H9 (cell line): ENCODE measurements at regions not wholly inside any gene's neighbourhood (a gene's known extent, or its start where the extent isn't known, plus 50 kb on each side); places are given as distances from the start of the nearest gene placed in this dataset.

Experiments
- DNase-seq: peaks from one replicate; pipeline ENCODE4 v3.0.0-alpha.2; 2017
- H2AFZ ChIP-seq: one replicate; pipeline ENCODE4 v1.6.1; 2013; ENCODE audit warnings: mild to moderate bottlenecking, low read length, control low read depth, moderate library complexity
- H2AK5ac ChIP-seq: 2 replicates; pipeline ENCODE4 v1.6.1; 2013; ENCODE audit warnings: low read length, control low read depth, mixed read lengths; ENCODE audit not compliant: insufficient read length
- H2BK120ac ChIP-seq: one replicate; pipeline ENCODE4 v1.6.1; 2013; ENCODE audit warnings: low read depth, mild to moderate bottlenecking, low read length, control low read depth, inconsistent platforms; ENCODE audit not compliant: poor library complexity, severe bottlenecking
- H2BK12ac ChIP-seq: 2 replicates; pipeline ENCODE4 v1.6.1; 2013; ENCODE audit warnings: low read length, control low read depth, mixed read lengths, low read depth; ENCODE audit not compliant: insufficient read length
- H2BK15ac ChIP-seq: 2 replicates; pipeline ENCODE4 v1.6.1; 2013; ENCODE audit warnings: low read depth, low read length, control low read depth
- H2BK20ac ChIP-seq: one replicate; pipeline ENCODE4 v1.6.1; 2013; ENCODE audit warnings: low read depth, mild to moderate bottlenecking, low read length, control low read depth, inconsistent platforms; ENCODE audit not compliant: poor library complexity, severe bottlenecking
- H2BK5ac ChIP-seq: 2 replicates; pipeline ENCODE4 v1.6.1; 2013; ENCODE audit warnings: low read length, control low read depth, mixed read lengths; ENCODE audit not compliant: insufficient read length
- H3K14ac ChIP-seq: 2 replicates; pipeline ENCODE4 v1.6.1; 2013; ENCODE audit warnings: low read length, control low read depth; ENCODE audit not compliant: insufficient read depth
- H3K18ac ChIP-seq: 2 replicates; pipeline ENCODE4 v1.6.1; 2013; ENCODE audit warnings: low read depth, mild to moderate bottlenecking, mixed read lengths, low read length, control low read depth; ENCODE audit not compliant: insufficient read length
- H3K23ac ChIP-seq: 2 replicates; pipeline ENCODE4 v1.6.1; 2013; ENCODE audit warnings: low read length, control low read depth, mixed read lengths, low read depth; ENCODE audit not compliant: insufficient read length
- H3K23me2 ChIP-seq: 2 replicates; pipeline ENCODE4 v1.6.1; 2013; ENCODE audit warnings: low read depth, mild to moderate bottlenecking, mixed read lengths, low read length, control low read depth; ENCODE audit not compliant: insufficient read length, poor library complexity, severe bottlenecking
- H3K27ac ChIP-seq: 2 replicates; pipeline ENCODE4 v1.5.1; 2013; ENCODE audit warnings: low read length, control low read depth, mixed read lengths, low read depth; ENCODE audit not compliant: insufficient read length
- H3K27me3 ChIP-seq: 2 replicates; pipeline ENCODE4 v1.6.1; 2013; ENCODE audit warnings: low read length, control low read depth, inconsistent platforms; ENCODE audit not compliant: insufficient read depth
- H3K4ac ChIP-seq: 2 replicates; pipeline ENCODE4 v1.6.1; 2013; ENCODE audit warnings: low read depth, mild to moderate bottlenecking, control low read depth, inconsistent platforms, low read length, moderate library complexity
- H3K4me1 ChIP-seq: 2 replicates; pipeline ENCODE4 v1.6.1; 2013; ENCODE audit warnings: low read length, control low read depth, inconsistent platforms; ENCODE audit not compliant: insufficient read depth
- H3K4me2 ChIP-seq: 2 replicates; pipeline ENCODE4 v1.6.1; 2013; ENCODE audit warnings: low read length, control low read depth, mixed read lengths; ENCODE audit not compliant: insufficient read length, insufficient read depth
- H3K56ac ChIP-seq: 2 replicates; pipeline ENCODE4 v1.6.1; 2013; ENCODE audit warnings: low read depth, mild to moderate bottlenecking, mixed read lengths, low read length, control low read depth; ENCODE audit not compliant: insufficient read length
- H3K79me1 ChIP-seq: 2 replicates; pipeline ENCODE4 v1.6.1; 2013; ENCODE audit warnings: low read depth, mild to moderate bottlenecking, moderate library complexity, low read length, control low read depth, inconsistent platforms; ENCODE audit not compliant: insufficient read depth, poor library complexity, severe bottlenecking
- H3K79me2 ChIP-seq: 2 replicates; pipeline ENCODE4 v1.6.1; 2013; ENCODE audit warnings: low read length, control low read depth, inconsistent platforms; ENCODE audit not compliant: insufficient read depth
- H3K9ac ChIP-seq: 2 replicates; pipeline ENCODE4 v1.6.1; 2013; ENCODE audit warnings: low read length, control low read depth, mixed read lengths; ENCODE audit not compliant: insufficient read length; ENCODE audit errors: extremely low read depth
- H3K9me3 ChIP-seq: one replicate; pipeline ENCODE4 v1.6.1; 2013; ENCODE audit warnings: low read depth, low read length, inconsistent platforms; ENCODE audit not compliant: control insufficient read depth
- H3T11ph ChIP-seq: one replicate; pipeline ENCODE4 v1.6.1; 2013; ENCODE audit warnings: mild to moderate bottlenecking, low read length, control low read depth, inconsistent platforms
- H4K20me1 ChIP-seq: one replicate; pipeline ENCODE4 v1.6.1; 2013; ENCODE audit not compliant: control insufficient read depth, insufficient read length, insufficient read depth
- H4K5ac ChIP-seq: 2 replicates; pipeline ENCODE4 v1.6.1; 2013; ENCODE audit warnings: low read depth, mild to moderate bottlenecking, mixed read lengths, low read length, control low read depth; ENCODE audit not compliant: insufficient read length
- H4K8ac ChIP-seq: replicated peaks from 2 replicates; pipeline ENCODE4 v1.6.1; 2013; ENCODE audit warnings: low read length, control low read depth, mixed read lengths, low read depth; ENCODE audit not compliant: insufficient read length
- H4K91ac ChIP-seq: 2 replicates; pipeline ENCODE4 v1.6.1; 2013; ENCODE audit warnings: low read depth, mild to moderate bottlenecking, moderate library complexity, mixed read lengths, low read length, control low read depth; ENCODE audit not compliant: insufficient read length
- H3K27ac Mint-ChIP-seq, 3 experiments: 2 replicates in 2 of 3; 3 replicates in 1 of 3; pipeline ENCODE4 v1.8.0; 2020 to 2021; ENCODE audit warnings: mixed read lengths in 3 of 3, mild to moderate bottlenecking in 1 of 3, moderate library complexity in 1 of 3
- H3K27me3 Mint-ChIP-seq: 2 replicates; pipeline ENCODE4 v1.8.0; 2021; ENCODE audit warnings: low read depth, mild to moderate bottlenecking, moderate library complexity, mixed read lengths
- H3K36me3 Mint-ChIP-seq, 3 experiments: 2 replicates in 2 of 3; 3 replicates in 1 of 3; pipeline ENCODE4 v1.8.0; 2020 to 2021; ENCODE audit warnings: low read depth in 3 of 3, mixed read lengths in 3 of 3; ENCODE audit not compliant: insufficient read depth in 1 of 3
- H3K4me1 Mint-ChIP-seq, 2 experiments: 2 replicates each; pipeline ENCODE4 v1.8.0; 2020; ENCODE audit warnings: mixed read lengths in 2 of 2
- H3K4me3 Mint-ChIP-seq, 2 experiments: 2 replicates in 1 of 2; 3 replicates in 1 of 2; pipeline ENCODE4 v1.8.0; 2020 to 2021; ENCODE audit warnings: mild to moderate bottlenecking in 2 of 2, mixed read lengths in 2 of 2, moderate library complexity in 1 of 2
- H3K9me3 Mint-ChIP-seq, 2 experiments: 2 replicates in 1 of 2; 3 replicates in 1 of 2; pipeline ENCODE4 v1.8.0; 2020; ENCODE audit warnings: mild to moderate bottlenecking in 2 of 2, mixed read lengths in 2 of 2, moderate library complexity in 1 of 2
- CTCF ChIP-seq: fragments of 200-600 bp; sonication (generic); conservative IDR thresholded peaks from 3 replicates; pipeline ENCODE4 v1.8.0; 2021; ENCODE audit warnings: antibody characterized with exemption, mild to moderate bottlenecking
- WGBS: extraction: QIAGEN DNeasy Blood & Tissue Kit; methylation state at CpG from one replicate; pipeline ENCODE4 v1.1.7; 2013; ENCODE audit warnings: missing lambda C conversion rate, low lambda C conversion rate, mixed read lengths; ENCODE audit not compliant: insufficient read length; ENCODE audit errors: extremely low coverage; 5-methylcytosine and 5-hydroxymethylcytosine counted together

GRCh38 chr7:81846398-81846797 lies 76.6 kb upstream of the HGF start:
- no peak for DNase-seq
- Histone ChIP-seq H3K4ac (no peak overlapping the region), H3K79me1 (no peaks in the 10 kb centered on the region), H4K20me1 (no peaks in the 10 kb centered on the region), H2BK15ac (no peak overlapping the region), H3K27me3 (no peaks in the 10 kb centered on the region), H4K91ac (no peak overlapping the region), H3K14ac (no peak overlapping the region; the same call in 1 of the 2 replicates), H2BK120ac (no peak overlapping the region), H3K23ac (no peak overlapping the region), H3K9me3 (no peaks in the 10 kb centered on the region), H2AK5ac (no peak overlapping the region), H4K8ac (no peak overlapping the region), H3K23me2 (no peaks in the 10 kb centered on the region), H2BK5ac (no peak overlapping the region), H2AFZ (no peak overlapping the region), H3K56ac (no peak overlapping the region), H4K5ac (no peak overlapping the region), H3K18ac (no peak overlapping the region), H3K4me1 (no peaks in the 10 kb centered on the region; the same call in 1 of the 2 replicates), H3T11ph (no peak overlapping the region), H3K4me2 (no peak overlapping the region), H3K79me2 (no peaks in the 10 kb centered on the region), H2BK20ac (no peak overlapping the region), H3K9ac (no peak overlapping the region), H2BK12ac (no peak overlapping the region), H3K27ac (no peak overlapping the region)
- Mint-ChIP-seq H3K4me3 (no peak overlapping the region), H3K9me3 (peaks cover 2 to 9% of the 10 kb centered on the region in 2 experiments; a peak in 2 of 5 replicates), H3K27ac (peak overlapping the region; percentile 10 to 42 (median 18); a peak in 2 of 7 replicates), H3K27me3 (no peaks in the 10 kb centered on the region), H3K36me3 (no peaks in the 10 kb centered on the region; a peak in 3 of 7 replicates), H3K4me1 (peaks cover 14 to 16% of the 10 kb centered on the region in 2 experiments)
- no CpG with 5 or more reads among the region's 1 CpG for WGBS
- TF ChIP-seq CTCF: no peak
